Keratinocyte (primary cell): ENCODE measurements at regions not wholly inside any gene's neighbourhood (a gene's known extent, or its start where the extent isn't known, plus 50 kb on each side); places are given as distances from the start of the nearest gene placed in this dataset.

Source experiments
- DNase-seq: peaks from one replicate; pipeline ENCODE4 v3.0.0-alpha.2; 2011; ENCODE audit warnings: low read depth, missing footprints, low spot score
- FAIRE-seq: peaks from 2 replicates; lab custom pipeline; 2011; peaks lifted over from hg19 to GRCh38; lab: Jason Lieb, UNC
- H2AFZ ChIP-seq: 2 replicates; pipeline ENCODE4 v1.6.0; 2012; ENCODE audit warnings: low read length, control low read depth, inconsistent platforms; ENCODE audit not compliant: control insufficient read depth
- H3K27ac ChIP-seq: 2 replicates; pipeline ENCODE4 v1.5.1; 2011; ENCODE audit warnings: low read length; ENCODE audit not compliant: control insufficient read depth, insufficient read depth
- H3K27me3 ChIP-seq: 3 replicates; pipeline ENCODE4 v1.6.0; 2011; ENCODE audit warnings: low read length; ENCODE audit not compliant: control insufficient read depth, insufficient read depth; ENCODE audit errors: extremely low read depth
- H3K36me3 ChIP-seq, 2 experiments: 2 replicates in 1 of 2; 3 replicates in 1 of 2; pipeline ENCODE4 v1.5.1; 2011; ENCODE audit warnings: low read length in 2 of 2, mild to moderate bottlenecking in 1 of 2; ENCODE audit not compliant: control insufficient read depth in 2 of 2, insufficient read depth in 2 of 2; ENCODE audit errors: extremely low read depth in 1 of 2
- H3K4me1 ChIP-seq: 3 replicates; pipeline ENCODE4 v1.5.1; 2011; ENCODE audit warnings: low read length; ENCODE audit not compliant: control insufficient read depth, insufficient read depth; ENCODE audit errors: extremely low read depth
- H3K4me2 ChIP-seq: 3 replicates; pipeline ENCODE4 v1.6.0; 2011; ENCODE audit warnings: low read depth, low read length; ENCODE audit not compliant: control insufficient read depth, insufficient read depth; ENCODE audit errors: extremely low read depth
- H3K4me3 ChIP-seq, 3 experiments: fragments of 200-600 bp in 1 of 3; sonication (generic) in 1 of 3; 2 replicates in 2 of 3; 3 replicates in 1 of 3; pipeline ENCODE4 v1.5.1; 2011 to 2016; ENCODE audit warnings: low read length in 3 of 3, mild to moderate bottlenecking in 3 of 3, control low read depth in 2 of 3, inconsistent platforms in 1 of 3, low read depth in 1 of 3, mixed read lengths in 1 of 3, mixed run types in 1 of 3, moderate library complexity in 1 of 3; ENCODE audit not compliant: control insufficient read depth in 2 of 3, insufficient read depth in 2 of 3; ENCODE audit errors: extremely low read depth in 1 of 3
- H3K79me2 ChIP-seq: 2 replicates; pipeline ENCODE4 v1.6.0; 2012; ENCODE audit warnings: low read length; ENCODE audit not compliant: control insufficient read depth, insufficient read depth
- H3K9ac ChIP-seq: 3 replicates; pipeline ENCODE4 v1.6.0; 2011; ENCODE audit warnings: low read length; ENCODE audit not compliant: control insufficient read depth, insufficient read depth; ENCODE audit errors: extremely low read depth
- H3K9me1 ChIP-seq: 3 replicates; pipeline ENCODE4 v1.6.0; 2011; ENCODE audit warnings: low read length; ENCODE audit not compliant: control insufficient read depth, insufficient read depth; ENCODE audit errors: extremely low read depth
- H3K9me3 ChIP-seq: 2 replicates; pipeline ENCODE4 v1.5.1; 2012; ENCODE audit warnings: low read depth, low read length; ENCODE audit not compliant: control insufficient read depth
- H4K20me1 ChIP-seq: 3 replicates; pipeline ENCODE4 v1.6.0; 2011; ENCODE audit warnings: low read length; ENCODE audit not compliant: control insufficient read depth, insufficient read depth; ENCODE audit errors: extremely low read depth
- CTCF ChIP-seq, 3 experiments: IDR thresholded peaks in 1 of 3; conservative IDR thresholded peaks in 1 of 3; optimal IDR thresholded peaks in 1 of 3; 2 replicates in 2 of 3; 3 replicates in 1 of 3; pipeline versions ENCODE3 to v1.5.1; 2011; ENCODE audit warnings: low read length in 3 of 3, mild to moderate bottlenecking in 3 of 3, moderate library complexity in 2 of 3, control low read depth in 1 of 3, inconsistent platforms in 1 of 3; ENCODE audit not compliant: insufficient read depth in 2 of 3; ENCODE audit errors: extremely low read depth in 1 of 3
- EZH2 ChIP-seq: IDR thresholded peaks from one replicate; pipeline ENCODE4 v1.6.1; 2012; ENCODE audit warnings: inconsistent platforms, mild to moderate bottlenecking, low read length, moderate library complexity
- dilution Hi-C: fragments of 300-500 bp; cut with MboI; formaldehyde crosslinking; loops from one replicate; pipeline ENCODE4 v1.7.0; 2020; ENCODE audit warnings: low sequenced_read_pairs; ENCODE audit not compliant: extremely low pct_ligation_motif_present

- Histone ChIP-seq H3K79me2 (no peaks in the 10 kb centered on the region), H2AFZ (no peak overlapping the region), H4K20me1 (no peaks in the 10 kb centered on the region), H3K9me3 (no peaks in the 10 kb centered on the region), H3K4me1 (no peaks in the 10 kb centered on the region), H3K4me3 (no peak overlapping the region), H3K27me3 (peaks cover 5% of the 10 kb centered on the region), H3K36me3 (no peaks in the 10 kb centered on the region), H3K9ac (no peak overlapping the region), H3K4me2 (no peak overlapping the region), H3K27ac (no peak overlapping the region), H3K9me1 (no peaks in the 10 kb centered on the region)
- TF ChIP-seq CTCF (optimal IDR thresholded peaks at IDR 0.05 in 1 of 3, IDR thresholded peaks at IDR 0.05 in 1 of 3, conservative IDR thresholded peaks at IDR 0.05 in 1 of 3; ENCODE audit: extremely low read depth in 1 of 3, insufficient read depth in 2 of 3, low read length in 3 of 3) (no peak), EZH2 (no peak)
- dilution Hi-C loops, result no loop called here
- no peak for FAIRE-seq
- no peak for DNase-seq
Observed at GRCh38 chr1:38274974-38275373, 228.4 kb upstream of the POU3F1 start.

DNA sequence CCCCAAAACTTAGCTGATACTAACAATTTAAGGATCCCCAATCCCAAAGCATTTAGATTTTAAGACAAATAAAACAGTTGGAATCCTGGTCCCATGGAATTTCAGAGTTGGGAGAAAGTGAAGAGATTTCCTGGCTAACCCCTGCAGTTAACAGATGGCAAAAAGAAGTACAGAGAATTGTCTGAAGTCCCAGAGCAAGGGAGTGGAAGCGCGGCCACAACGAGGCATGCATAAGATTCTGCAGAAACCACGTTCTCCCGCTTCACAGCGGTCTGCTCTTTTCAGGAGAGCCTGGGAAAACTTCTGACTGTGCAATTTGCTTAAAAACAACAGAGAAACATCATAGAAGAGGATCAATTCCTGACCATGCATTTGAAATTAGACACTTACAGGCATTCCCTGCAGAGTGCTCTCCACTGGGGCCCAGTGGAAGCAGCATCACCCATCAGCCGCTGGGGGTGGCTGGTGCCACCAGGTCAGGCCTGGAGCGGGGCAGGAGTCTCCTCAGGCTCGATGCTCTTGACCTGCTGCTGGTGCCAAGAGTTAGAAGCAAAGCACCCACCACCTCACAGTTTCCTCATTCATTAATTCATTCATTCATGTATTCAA, 226.7 kb upstream of the POU3F1 start:
- FAIRE-seq, result no peak
- H2AFZ ChIP-seq, result no peak overlapping the region
- no peaks in the 10 kb centered on the region for H3K9me1 ChIP-seq
- dilution Hi-C loops, result no loop called here
- H3K79me2 ChIP-seq, result no peaks in the 10 kb centered on the region
- H3K4me1 ChIP-seq, result no peaks in the 10 kb centered on the region
- no peak for DNase-seq
- H3K4me2 ChIP-seq, result no peak overlapping the region
- no peaks in the 10 kb centered on the region for H3K9me3 ChIP-seq
- no peak overlapping the region for H3K27ac ChIP-seq
- no peak overlapping the region for H3K4me3 ChIP-seq
- no peaks in the 10 kb centered on the region for H4K20me1 ChIP-seq
- H3K36me3 ChIP-seq, result no peaks in the 10 kb centered on the region
- TF ChIP-seq CTCF (optimal IDR thresholded peaks at IDR 0.05 in 1 of 3, IDR thresholded peaks at IDR 0.05 in 1 of 3, conservative IDR thresholded peaks at IDR 0.05 in 1 of 3; ENCODE audit: extremely low read depth in 1 of 3, insufficient read depth in 2 of 3, low read length in 3 of 3) (no peak), EZH2 (no peak)
- peaks cover 10% of the 10 kb centered on the region for H3K27me3 ChIP-seq
- H3K9ac ChIP-seq, result no peak overlapping the region
